ENCODE measurements at regions not wholly inside any gene's neighbourhood (a gene's known extent, or its start where the extent isn't known, plus 50 kb on each side); places are given as distances from the start of the nearest gene placed in this dataset.
A peak's percentile ranks its signal among the peaks of the same experiment; 100 is the strongest.
"Not testable (repeated sequence)": the region's sequence is repeated elsewhere in the genome, so short reads cannot be mapped to it uniquely, and the experiment has no call there.

DNA sequence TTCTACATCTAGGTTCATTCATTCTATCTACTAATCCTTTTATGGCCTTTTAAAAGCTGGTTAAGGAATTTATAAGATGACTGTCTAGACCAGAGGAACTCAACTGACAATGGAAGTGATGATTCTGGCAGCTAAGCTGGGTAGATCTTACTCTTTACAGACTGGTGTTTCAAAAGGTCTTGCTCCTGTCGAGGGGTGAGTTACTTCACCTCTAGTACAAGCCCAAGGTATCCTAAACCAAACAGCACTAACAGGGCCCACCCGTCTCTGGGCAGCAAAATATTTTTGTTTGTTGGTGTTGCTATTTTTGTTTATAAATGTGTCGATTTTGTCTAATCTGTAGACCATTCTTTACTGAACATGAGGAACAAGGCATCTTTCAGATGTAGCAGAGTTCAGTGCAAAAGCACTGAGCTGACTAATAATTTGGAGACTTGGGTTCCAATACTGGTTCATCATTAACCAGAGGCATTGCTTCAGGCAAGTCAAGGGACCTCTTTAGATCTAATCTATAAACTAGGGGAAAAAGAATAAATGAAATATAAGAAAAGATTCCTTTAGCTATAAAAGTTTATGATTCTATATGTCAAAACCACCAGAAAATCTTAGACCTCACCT is 90.3 kb upstream of the FRG1 start:
- H3K4me3 ChIP-seq (ENCODE audit: low read depth, low read length) = no peak overlapping the region
- TF ChIP-seq, protein P1, sequence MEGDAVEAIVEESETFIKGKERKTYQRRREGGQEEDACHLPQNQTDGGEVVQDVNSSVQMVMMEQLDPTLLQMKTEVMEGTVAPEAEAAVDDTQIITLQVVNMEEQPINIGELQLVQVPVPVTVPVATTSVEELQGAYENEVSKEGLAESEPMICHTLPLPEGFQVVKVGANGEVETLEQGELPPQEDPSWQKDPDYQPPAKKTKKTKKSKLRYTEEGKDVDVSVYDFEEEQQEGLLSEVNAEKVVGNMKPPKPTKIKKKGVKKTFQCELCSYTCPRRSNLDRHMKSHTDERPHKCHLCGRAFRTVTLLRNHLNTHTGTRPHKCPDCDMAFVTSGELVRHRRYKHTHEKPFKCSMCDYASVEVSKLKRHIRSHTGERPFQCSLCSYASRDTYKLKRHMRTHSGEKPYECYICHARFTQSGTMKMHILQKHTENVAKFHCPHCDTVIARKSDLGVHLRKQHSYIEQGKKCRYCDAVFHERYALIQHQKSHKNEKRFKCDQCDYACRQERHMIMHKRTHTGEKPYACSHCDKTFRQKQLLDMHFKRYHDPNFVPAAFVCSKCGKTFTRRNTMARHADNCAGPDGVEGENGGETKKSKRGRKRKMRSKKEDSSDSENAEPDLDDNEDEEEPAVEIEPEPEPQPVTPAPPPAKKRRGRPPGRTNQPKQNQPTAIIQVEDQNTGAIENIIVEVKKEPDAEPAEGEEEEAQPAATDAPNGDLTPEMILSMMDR (IDR thresholded peaks at IDR 0.05; ENCODE audit: insufficient read depth, low read length) = no peak
- DNase-seq (ENCODE audit: low read depth) = no peak

DNA sequence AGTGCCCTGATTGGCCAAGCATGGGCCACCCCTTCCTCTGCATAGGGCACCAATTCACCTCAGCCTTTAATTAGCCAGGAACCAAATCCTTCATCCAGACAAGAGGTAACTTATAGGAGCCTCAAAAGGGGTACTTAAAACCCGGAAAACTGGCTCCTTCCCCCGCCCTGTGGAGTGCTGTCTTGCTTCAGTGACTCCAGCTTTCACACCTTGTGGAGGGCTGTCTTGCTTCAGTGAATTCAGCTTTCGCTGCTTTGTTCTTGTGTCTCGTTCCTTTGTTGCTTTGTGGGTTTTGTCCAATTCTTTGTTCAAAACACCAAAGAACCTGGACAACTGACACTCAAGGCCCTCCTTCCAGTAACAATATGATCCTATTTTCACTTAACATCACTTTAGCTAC is 82.2 kb upstream of the FRG1 start:
- no peak overlapping the region for H3K4me3 ChIP-seq (ENCODE audit: low read depth, low read length)
- no peak for DNase-seq (ENCODE audit: low read depth)
- TF ChIP-seq, protein P1 (IDR thresholded peaks at IDR 0.05; ENCODE audit: insufficient read depth, low read length) = no peak

DNA sequence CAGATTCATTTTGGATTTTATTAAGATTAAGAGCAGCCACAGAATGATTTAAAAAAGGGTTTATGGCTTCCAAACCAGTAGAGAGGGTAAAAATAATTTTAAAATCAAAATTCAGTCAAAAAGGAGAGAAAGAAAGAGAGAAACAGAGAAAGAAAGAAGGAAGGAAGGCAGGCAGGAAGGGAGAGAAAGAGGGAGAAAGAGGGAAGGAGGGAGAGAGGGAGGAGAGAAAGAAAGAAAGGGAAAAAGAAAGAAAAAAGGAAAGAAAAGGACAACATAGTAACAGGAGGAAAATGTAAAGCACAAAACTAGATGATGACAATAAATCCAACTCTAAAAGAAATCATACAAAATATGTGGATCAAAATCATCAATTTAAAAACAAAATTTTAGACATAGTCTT is 79.6 kb upstream of the FRG1 start:
- no peak for DNase-seq (ENCODE audit: low read depth)
- no peak overlapping the region for H3K4me3 ChIP-seq (ENCODE audit: low read depth, low read length)
- TF ChIP-seq, protein P1 (IDR thresholded peaks at IDR 0.05; ENCODE audit: insufficient read depth, low read length) = no peak

DNA sequence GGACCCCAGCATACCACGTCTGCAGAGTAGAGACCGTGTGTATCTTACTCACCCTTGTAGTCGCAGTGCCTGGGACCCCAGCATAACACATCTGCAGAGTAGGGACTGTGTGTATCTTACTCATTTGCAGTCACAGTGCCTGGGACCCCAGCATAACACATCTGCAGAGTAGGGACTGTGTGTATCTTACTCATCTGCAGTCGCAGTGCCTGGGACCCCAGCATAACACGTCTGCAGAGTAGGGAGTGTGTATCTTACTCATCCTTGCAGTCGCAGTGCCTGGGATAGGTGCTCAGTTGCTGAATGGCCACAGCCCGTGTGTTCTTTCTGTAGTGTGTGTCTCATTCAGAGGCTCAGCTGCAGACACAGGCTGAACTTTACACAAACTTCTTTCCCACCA is 71.4 kb upstream of the FRG1 start:
- no peak for DNase-seq (ENCODE audit: low read depth)
- TF ChIP-seq, protein P1 (IDR thresholded peaks at IDR 0.05; ENCODE audit: insufficient read depth, low read length) = no peak
- H3K4me3 ChIP-seq (ENCODE audit: low read depth, low read length) = no peak overlapping the region

DNA sequence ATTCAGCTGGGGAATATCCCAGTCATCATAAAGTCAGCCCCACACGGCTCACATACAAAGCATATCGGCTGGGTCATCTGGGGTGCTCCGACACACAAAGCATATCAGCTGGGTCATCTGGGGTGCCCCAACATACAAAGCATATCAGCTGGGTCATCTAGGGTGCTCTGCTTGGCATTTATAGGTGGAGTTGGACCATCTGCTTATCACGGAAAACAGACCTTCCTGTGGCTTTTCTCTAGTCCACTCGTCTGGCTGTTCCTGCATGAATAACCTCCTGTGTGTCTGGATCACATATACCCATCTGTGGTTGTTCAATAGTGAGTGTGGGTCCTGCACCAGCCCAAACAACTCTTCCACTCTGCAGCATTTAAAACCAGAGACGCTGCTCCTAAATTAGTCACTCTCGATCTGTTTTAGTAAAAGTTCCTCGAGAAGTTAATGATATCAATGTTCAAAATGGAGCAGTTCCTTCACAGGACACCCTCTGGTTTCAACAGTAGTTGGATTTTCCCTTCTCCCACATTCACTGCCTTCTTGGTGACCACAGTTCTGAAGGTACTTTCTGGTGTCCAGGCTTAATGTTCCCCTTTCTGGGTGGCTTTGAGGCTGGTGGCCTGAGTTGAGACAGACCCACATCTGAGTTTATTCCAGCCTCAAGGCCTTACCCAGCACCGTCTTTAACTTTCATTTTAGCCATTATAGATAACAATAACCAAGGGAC is 70.0 kb upstream of the FRG1 start:
- no peak for DNase-seq (ENCODE audit: low read depth)
- H3K4me3 ChIP-seq (ENCODE audit: low read depth, low read length) = no peak overlapping the region
- TF ChIP-seq, protein P1 (IDR thresholded peaks at IDR 0.05; ENCODE audit: insufficient read depth, low read length) = no peak

DNA sequence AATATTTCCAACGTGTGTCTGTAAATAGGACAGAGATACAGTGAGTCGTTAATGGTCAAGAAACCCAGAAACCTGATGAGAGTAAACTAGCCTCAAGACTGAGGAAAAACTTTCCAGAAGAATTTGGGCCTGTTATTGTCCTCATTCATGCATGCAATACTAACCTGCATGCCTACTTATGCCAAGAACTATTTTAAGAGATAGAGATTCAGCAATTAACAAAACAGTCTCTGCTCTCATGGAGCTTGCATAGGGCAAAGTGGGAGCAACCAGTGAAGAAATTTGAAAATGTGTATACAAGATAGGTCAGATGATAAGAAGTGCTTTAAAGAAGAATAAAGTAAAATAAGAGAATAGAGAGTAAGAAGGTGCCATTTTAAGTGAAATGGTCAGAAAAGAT is 66.1 kb upstream of the FRG1 start:
- no peak overlapping the region for H3K4me3 ChIP-seq (ENCODE audit: low read depth, low read length)
- TF ChIP-seq, protein P1 (IDR thresholded peaks at IDR 0.05; ENCODE audit: insufficient read depth, low read length) = no peak
- DNase-seq (ENCODE audit: low read depth) = no peak

DNA sequence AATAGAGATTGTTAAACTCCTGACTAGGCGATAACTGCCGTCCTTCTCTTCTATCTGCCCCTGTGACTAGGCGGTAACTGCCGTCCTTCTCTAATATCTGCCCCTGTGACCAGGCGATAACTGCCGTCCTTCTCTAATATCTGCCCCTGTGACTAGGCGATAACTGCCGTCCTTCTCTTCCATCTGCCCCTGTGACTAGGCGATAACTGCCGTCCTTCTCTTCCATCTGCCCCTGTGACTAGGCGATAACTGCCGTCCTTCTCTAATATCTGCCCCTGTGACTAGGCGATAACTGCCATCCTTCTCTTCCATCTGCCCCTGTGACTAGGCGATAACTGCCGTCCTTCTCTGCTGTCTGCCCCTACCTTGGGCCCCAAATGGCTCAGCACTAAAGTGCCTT is 59.5 kb upstream of the FRG1 start:
- not testable (repeated sequence) for H3K4me3 ChIP-seq (ENCODE audit: low read depth, low read length)
- peak; percentile 2 for DNase-seq (ENCODE audit: low read depth)

DNA sequence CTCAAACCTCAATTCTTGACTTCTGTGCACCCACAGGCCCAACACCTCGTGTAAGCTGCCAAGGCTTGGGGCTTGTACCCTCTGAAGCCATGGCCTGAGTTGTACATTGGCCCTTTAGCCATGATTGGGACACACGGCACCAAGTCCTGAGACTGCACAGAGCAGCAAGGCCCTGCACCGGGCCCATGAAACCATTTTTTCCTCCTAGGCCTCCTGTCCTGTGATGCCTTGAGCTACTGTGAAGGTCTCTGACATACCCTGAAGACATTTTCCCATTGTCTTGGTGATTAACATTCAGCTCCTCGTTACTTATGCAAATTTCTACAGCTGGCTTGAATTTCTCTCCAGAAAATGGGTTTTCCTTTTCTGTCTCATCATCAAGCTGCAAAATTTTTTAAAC is 52.3 kb upstream of the FRG1 start:
- not testable (repeated sequence) for H3K4me3 ChIP-seq (ENCODE audit: low read depth, low read length); DNase-seq (ENCODE audit: low read depth)
